ENCODE measurements at regions not wholly inside any gene's neighbourhood (a gene's known extent, or its start where the extent isn't known, plus 50 kb on each side); places are given as distances from the start of the nearest gene placed in this dataset.

DNA sequence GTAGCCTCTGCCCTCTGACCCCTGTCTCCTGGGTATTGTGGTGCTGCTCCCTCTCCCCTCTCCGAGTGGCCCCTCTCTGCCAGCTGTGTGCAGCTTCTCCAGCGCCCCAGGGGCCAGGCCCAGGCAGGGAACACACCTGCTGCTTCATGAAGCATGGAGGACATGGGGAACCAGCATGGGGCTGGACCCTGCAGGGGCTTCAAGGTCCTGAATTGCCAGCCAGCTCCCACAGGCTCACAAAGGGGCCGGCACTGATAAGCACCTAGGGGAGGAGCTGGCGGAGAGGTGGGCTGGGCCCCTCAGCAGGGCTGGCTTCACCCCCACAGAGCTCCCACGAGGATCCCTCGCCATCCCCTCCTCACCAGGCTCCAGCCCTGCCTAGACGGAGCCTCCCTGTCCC is 77.4 kb upstream of the GPC1 start:
- TF ChIP-seq, protein P1, sequence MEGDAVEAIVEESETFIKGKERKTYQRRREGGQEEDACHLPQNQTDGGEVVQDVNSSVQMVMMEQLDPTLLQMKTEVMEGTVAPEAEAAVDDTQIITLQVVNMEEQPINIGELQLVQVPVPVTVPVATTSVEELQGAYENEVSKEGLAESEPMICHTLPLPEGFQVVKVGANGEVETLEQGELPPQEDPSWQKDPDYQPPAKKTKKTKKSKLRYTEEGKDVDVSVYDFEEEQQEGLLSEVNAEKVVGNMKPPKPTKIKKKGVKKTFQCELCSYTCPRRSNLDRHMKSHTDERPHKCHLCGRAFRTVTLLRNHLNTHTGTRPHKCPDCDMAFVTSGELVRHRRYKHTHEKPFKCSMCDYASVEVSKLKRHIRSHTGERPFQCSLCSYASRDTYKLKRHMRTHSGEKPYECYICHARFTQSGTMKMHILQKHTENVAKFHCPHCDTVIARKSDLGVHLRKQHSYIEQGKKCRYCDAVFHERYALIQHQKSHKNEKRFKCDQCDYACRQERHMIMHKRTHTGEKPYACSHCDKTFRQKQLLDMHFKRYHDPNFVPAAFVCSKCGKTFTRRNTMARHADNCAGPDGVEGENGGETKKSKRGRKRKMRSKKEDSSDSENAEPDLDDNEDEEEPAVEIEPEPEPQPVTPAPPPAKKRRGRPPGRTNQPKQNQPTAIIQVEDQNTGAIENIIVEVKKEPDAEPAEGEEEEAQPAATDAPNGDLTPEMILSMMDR (IDR thresholded peaks at IDR 0.05), result no peak
- TF ChIP-seq POLR2A (IDR thresholded peaks at IDR 0.05) (no peak), POLR2AphosphoS5 (IDR thresholded peaks at IDR 0.05; ENCODE audit: insufficient read depth in 1 of 2, low read depth in 1 of 2) (no peak)
